Panc1 (cell line): ENCODE measurements at regions not wholly inside any gene's neighbourhood (a gene's known extent, or its start where the extent isn't known, plus 50 kb on each side); places are given as distances from the start of the nearest gene placed in this dataset.

Experiments
- ATAC-seq: fragments of 200-7000 bp; cut with Tn5 transposase; 2 replicates; pipeline ENCODE4 v1.9.1; 2020; ENCODE audit warnings: mild to moderate bottlenecking, moderate library complexity
- BruUV-seq: library from RNA; stranded (reverse); fragments of 400-500 nt; replicated peaks from 2 replicates; lab custom pipeline; 2021; lab: Mats Ljungman, UMichigan
- CTCF ChIA-PET: fragments of 300-600 bp; sonication (Branson Sonifier 250); formaldehyde crosslinking; loops from one replicate; lab custom pipeline; 2022; ENCODE audit warnings: antibody characterized with exemption; lab: Charles Lee
- POLR2A ChIA-PET: fragments of 300-600 bp; sonication (Branson Sonifier 250); formaldehyde crosslinking; loops from one replicate; lab custom pipeline; 2022; ENCODE audit warnings: antibody characterized with exemption; lab: Charles Lee
- DNase-seq: peaks from one replicate; pipeline ENCODE4 v3.0.0-alpha.2; 2010; ENCODE audit warnings: low read depth, low spot score
- H3K27ac ChIP-seq: 2 replicates; pipeline ENCODE4 v1.5.1; 2011; ENCODE audit warnings: mild to moderate bottlenecking, low read length, inconsistent platforms
- H3K27me3 ChIP-seq: fragments of 200-500 bp; sonication (Bioruptor generic); 2 replicates; pipeline ENCODE4 v1.6.0; 2014; ENCODE audit warnings: low read length, inconsistent platforms; ENCODE audit not compliant: control insufficient read depth, insufficient read depth
- H3K36me3 ChIP-seq: fragments of 200-500 bp; sonication (Bioruptor generic); 2 replicates; pipeline ENCODE4 v1.5.1; 2014; ENCODE audit warnings: inconsistent platforms, mild to moderate bottlenecking, low read length, moderate library complexity; ENCODE audit not compliant: control insufficient read depth, insufficient read depth
- H3K4me1 ChIP-seq: 2 replicates; pipeline ENCODE4 v1.5.1; 2011; ENCODE audit warnings: inconsistent platforms, mild to moderate bottlenecking, low read length, moderate library complexity; ENCODE audit not compliant: control insufficient read depth, insufficient read depth
- H3K4me3 ChIP-seq, 2 experiments: 2 replicates each; pipeline ENCODE4 v1.5.1; 2011 to 2012; ENCODE audit warnings: low read depth in 2 of 2, low read length in 2 of 2, mild to moderate bottlenecking in 2 of 2, inconsistent platforms in 1 of 2, moderate library complexity in 1 of 2
- H3K9me3 ChIP-seq: fragments of 200-500 bp; sonication (Bioruptor generic); 2 replicates; pipeline ENCODE4 v1.5.1; 2014; ENCODE audit warnings: low read depth, mild to moderate bottlenecking, inconsistent platforms, low read length, moderate library complexity; ENCODE audit not compliant: control insufficient read depth, insufficient read depth
- POLR2AphosphoS5 ChIP-seq: IDR thresholded peaks from 2 replicates; pipeline ENCODE4 v1.6.1; 2012; ENCODE audit warnings: mild to moderate bottlenecking, low read depth, low read length, moderate library complexity
- SIN3A ChIP-seq: IDR thresholded peaks from 2 replicates; pipeline ENCODE4 v1.6.1; 2012; ENCODE audit warnings: low read depth, mild to moderate bottlenecking, low read length, moderate library complexity, borderline replicate concordance; ENCODE audit not compliant: insufficient read depth
- TCF7L2 ChIP-seq: IDR thresholded peaks from 2 replicates; pipeline ENCODE4 v1.6.1; 2011; ENCODE audit warnings: mild to moderate bottlenecking, low read depth, low read length, inconsistent platforms
- in situ Hi-C: cut with HindIII; loops from 2 replicates; pipeline ENCODE4 v1.10.0; 2016; ENCODE audit warnings: low sequenced_read_pairs, low pct_unique_long_range_greater_than_20kb
- intact Hi-C: fragments of 100-400 bp; cut with micrococcal nuclease; formaldehyde crosslinking; loops from one replicate; pipeline ENCODE4 v1.10.0; 2022; ENCODE audit not compliant: unreplicated experiment
- TF ChIP-seq, protein P1 (sequence below): fragments of 450-650 bp; IDR thresholded peaks from 2 replicates; pipeline ENCODE4 v1.5.1; 2017; ENCODE audit warnings: mild to moderate bottlenecking
- TF ChIP-seq, protein P2 (sequence below), 2 experiments: IDR thresholded peaks; 2 replicates each; pipeline ENCODE4 v1.6.1; 2011 to 2012; ENCODE audit warnings: low read depth in 2 of 2, control low read depth in 1 of 2, low read length in 1 of 2, mild to moderate bottlenecking in 1 of 2, moderate library complexity in 1 of 2; ENCODE audit not compliant: insufficient read depth in 1 of 2

- no peak overlapping the region for H3K4me3 ChIP-seq
- no peaks in the 10 kb centered on the region for H3K4me1 ChIP-seq
- intact Hi-C loops = no loop called here
- H3K9me3 ChIP-seq = no peaks in the 10 kb centered on the region
- no peak overlapping the region for H3K27ac ChIP-seq
- H3K27me3 ChIP-seq = no peaks in the 10 kb centered on the region
- H3K36me3 ChIP-seq = no peaks in the 10 kb centered on the region
- ChIA-PET POLR2A (no interaction called here), CTCF (no interaction called here)
- no peak for DNase-seq
- BruUV-seq = no TSS peak
- ATAC-seq = no peak
- in situ Hi-C loops = no loop called here
- TF ChIP-seq, protein P1, sequence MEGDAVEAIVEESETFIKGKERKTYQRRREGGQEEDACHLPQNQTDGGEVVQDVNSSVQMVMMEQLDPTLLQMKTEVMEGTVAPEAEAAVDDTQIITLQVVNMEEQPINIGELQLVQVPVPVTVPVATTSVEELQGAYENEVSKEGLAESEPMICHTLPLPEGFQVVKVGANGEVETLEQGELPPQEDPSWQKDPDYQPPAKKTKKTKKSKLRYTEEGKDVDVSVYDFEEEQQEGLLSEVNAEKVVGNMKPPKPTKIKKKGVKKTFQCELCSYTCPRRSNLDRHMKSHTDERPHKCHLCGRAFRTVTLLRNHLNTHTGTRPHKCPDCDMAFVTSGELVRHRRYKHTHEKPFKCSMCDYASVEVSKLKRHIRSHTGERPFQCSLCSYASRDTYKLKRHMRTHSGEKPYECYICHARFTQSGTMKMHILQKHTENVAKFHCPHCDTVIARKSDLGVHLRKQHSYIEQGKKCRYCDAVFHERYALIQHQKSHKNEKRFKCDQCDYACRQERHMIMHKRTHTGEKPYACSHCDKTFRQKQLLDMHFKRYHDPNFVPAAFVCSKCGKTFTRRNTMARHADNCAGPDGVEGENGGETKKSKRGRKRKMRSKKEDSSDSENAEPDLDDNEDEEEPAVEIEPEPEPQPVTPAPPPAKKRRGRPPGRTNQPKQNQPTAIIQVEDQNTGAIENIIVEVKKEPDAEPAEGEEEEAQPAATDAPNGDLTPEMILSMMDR = no peak
- TF ChIP-seq POLR2AphosphoS5 = no peak
- TF ChIP-seq SIN3A = no peak
- TF ChIP-seq, protein P2, sequence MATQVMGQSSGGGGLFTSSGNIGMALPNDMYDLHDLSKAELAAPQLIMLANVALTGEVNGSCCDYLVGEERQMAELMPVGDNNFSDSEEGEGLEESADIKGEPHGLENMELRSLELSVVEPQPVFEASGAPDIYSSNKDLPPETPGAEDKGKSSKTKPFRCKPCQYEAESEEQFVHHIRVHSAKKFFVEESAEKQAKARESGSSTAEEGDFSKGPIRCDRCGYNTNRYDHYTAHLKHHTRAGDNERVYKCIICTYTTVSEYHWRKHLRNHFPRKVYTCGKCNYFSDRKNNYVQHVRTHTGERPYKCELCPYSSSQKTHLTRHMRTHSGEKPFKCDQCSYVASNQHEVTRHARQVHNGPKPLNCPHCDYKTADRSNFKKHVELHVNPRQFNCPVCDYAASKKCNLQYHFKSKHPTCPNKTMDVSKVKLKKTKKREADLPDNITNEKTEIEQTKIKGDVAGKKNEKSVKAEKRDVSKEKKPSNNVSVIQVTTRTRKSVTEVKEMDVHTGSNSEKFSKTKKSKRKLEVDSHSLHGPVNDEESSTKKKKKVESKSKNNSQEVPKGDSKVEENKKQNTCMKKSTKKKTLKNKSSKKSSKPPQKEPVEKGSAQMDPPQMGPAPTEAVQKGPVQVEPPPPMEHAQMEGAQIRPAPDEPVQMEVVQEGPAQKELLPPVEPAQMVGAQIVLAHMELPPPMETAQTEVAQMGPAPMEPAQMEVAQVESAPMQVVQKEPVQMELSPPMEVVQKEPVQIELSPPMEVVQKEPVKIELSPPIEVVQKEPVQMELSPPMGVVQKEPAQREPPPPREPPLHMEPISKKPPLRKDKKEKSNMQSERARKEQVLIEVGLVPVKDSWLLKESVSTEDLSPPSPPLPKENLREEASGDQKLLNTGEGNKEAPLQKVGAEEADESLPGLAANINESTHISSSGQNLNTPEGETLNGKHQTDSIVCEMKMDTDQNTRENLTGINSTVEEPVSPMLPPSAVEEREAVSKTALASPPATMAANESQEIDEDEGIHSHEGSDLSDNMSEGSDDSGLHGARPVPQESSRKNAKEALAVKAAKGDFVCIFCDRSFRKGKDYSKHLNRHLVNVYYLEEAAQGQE (IDR thresholded peaks at IDR 0.05; ENCODE audit: insufficient read depth in 1 of 2, low read depth in 2 of 2, low read length in 1 of 2) = no peak
- no peak for TF ChIP-seq TCF7L2
Observed at GRCh38 chr5:12119657-12120056, 215.4 kb upstream of the CTNND2 start.

DNA sequence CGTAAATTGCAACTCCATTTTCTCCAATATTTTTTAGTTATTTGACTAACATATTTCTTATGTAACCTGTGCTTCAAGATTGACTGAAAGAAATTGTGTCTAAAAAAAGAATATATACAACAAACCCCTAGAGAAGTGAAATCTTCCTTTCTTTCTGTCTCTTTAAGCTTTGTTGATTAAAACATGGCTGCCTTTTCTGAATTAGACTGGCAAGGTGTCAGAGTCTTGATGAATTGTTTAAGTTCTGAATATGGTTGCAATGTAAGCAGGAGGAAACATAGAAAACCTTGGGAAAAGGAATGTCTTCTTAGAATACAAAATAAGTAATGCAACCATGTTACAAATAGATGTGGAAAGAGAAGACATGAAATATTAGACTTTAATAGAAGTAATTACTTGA is 209.8 kb upstream of the CTNND2 start:
- BruUV-seq = no TSS peak
- intact Hi-C loops (no loop called here), in situ Hi-C loops (no loop called here)
- H3K36me3 ChIP-seq = no peaks in the 10 kb centered on the region
- H3K27ac ChIP-seq = no peak overlapping the region
- no peaks in the 10 kb centered on the region for H3K4me1 ChIP-seq
- DNase-seq (no peak), ATAC-seq (no peak)
- no peak overlapping the region for H3K4me3 ChIP-seq
- no peaks in the 10 kb centered on the region for H3K27me3 ChIP-seq
- ChIA-PET CTCF (no interaction called here), POLR2A (no interaction called here)
- no peaks in the 10 kb centered on the region for H3K9me3 ChIP-seq
- TF ChIP-seq POLR2AphosphoS5 = no peak
- TF ChIP-seq, protein P2 (IDR thresholded peaks at IDR 0.05; ENCODE audit: insufficient read depth in 1 of 2, low read depth in 2 of 2, low read length in 1 of 2) = no peak
- TF ChIP-seq SIN3A = no peak
- TF ChIP-seq, protein P1 = no peak
- no peak for TF ChIP-seq TCF7L2
